Fibroblast of peridontal ligament (primary cell): ENCODE measurements at regions not wholly inside any gene's neighbourhood (a gene's known extent, or its start where the extent isn't known, plus 50 kb on each side); places are given as distances from the start of the nearest gene placed in this dataset.
A peak's percentile ranks its signal among the peaks of the same experiment; 100 is the strongest.

Source experiments
- DNase-seq: peaks from one replicate; pipeline ENCODE4 v3.0.0-alpha.2; 2010; ENCODE audit errors: extremely low read depth

DNA sequence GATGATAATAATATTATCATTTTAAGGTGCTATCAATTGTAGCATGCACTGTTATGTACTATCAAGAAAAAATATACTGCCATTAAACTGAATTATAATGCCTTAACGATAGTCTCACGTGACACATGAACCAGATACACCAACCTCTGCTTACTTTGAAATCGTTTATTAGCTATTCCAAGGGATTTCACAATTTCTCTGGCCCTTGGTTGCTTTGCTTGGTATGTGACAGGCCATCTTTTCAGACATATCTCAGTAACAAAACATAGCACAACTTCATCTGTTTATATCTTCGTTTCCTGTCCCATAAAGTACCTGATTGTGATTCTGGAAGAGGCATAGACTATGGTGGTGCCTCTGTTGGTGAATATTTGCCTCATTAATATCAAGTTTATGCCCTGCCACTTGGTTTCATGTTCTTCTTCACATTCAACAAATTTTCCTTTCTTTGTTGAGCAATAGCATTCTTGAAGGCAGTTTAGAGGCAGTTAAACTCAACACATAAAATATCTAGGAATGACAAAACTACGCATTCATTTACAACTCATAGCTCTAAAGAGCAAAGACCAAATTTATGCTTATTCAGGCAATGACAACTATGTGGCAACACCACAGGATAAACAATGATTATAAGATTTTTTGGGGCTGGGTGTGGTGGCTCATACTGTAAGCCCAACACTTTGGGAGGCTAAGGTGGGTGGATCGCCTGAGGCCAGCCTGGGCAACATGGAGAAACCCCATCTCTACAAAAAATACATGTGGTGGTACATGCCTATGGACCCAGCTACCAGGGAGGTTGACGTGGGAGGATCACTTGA, 84.3 kb downstream of the MCFD2 start:
- DNase-seq: peak; percentile 86

DNA sequence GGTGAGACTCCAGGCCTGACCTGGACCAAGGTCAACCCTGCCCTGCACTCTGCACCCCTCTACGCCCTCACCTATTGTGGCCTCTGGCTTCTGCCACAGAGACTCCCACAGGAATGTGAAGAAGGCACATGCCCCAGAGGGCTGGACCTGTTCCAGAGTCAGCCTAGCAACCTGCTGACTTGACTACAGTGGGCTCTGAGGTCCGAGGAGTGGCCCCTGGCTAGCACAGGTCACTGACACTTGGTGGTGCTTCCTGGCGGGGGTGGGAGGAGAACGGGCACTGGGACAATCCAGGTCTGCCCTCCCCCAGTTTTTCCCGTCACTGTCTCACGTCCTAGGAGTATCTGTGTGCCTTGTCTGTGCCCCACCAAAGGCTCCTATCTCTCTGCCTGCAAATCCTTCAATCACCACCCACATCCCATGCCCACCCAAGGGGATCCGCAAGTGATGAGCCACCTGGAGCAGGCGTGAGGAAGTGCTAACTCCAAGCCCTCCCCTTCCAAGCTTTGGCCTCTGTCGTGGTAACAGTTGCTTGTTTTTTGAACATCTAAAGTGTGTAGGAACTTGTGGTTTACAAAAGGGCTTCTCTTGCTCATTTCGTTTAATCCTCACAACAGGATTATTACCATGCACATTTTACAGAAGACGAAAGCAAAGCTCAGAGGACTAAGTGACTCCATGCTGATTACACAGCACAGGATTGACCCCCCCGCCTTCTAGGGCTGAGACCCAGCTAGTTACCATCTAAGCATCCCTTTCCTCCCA, 86.2 kb downstream of the MCFD2 start:
- DNase-seq: no peak

DNA sequence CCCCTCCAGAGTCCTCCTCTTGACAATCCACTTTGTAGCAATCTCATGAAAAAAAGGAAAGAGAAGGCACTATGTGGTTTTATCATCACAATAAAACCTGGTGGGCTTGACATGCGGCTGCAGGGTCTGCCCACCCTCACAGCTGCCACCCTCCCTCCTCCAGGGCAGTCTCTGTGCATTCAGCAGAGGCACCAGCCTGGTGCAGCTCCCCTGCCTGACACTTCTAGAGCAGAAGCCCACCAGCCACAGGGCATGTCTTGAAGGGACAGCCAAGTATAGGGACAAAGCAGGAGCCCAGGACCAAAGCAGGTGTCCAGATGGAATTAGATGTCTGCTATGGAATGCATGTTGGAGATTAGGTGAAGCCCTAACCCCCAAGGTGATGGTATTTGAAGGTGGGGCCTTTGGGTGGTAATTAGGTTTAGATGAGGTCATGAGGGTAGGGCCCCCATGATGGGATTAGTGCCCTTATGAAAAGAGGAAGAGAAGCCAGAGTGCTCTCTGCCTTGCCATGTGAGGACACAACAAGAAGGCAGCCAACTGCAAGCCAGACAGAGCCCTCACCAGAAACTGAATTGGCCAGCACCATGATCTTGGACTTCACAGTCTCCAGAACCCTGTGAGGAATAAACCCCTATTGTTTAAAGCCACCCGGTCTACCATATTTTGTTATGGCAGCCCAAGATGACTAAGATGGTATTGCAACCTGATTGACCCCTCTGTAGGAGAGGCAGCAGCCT, 86.9 kb downstream of the MCFD2 start:
- no peak for DNase-seq

DNA sequence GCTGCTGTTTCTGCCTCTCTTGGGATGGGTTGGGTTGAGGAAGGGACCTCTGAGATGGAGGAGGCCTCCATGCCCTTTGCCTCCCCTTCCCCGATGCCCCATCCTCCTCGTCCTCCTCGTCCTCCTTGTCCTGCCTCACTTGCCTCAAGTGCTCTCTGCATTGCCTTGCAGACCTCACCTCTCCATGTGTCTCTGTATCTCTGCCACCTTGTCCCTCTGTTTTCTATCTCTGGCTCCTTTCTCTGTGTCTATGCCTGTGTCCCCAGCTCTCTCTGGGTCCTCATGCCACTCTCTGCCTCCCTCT, 87.5 kb downstream of the MCFD2 start:
- DNase-seq: no peak

DNA sequence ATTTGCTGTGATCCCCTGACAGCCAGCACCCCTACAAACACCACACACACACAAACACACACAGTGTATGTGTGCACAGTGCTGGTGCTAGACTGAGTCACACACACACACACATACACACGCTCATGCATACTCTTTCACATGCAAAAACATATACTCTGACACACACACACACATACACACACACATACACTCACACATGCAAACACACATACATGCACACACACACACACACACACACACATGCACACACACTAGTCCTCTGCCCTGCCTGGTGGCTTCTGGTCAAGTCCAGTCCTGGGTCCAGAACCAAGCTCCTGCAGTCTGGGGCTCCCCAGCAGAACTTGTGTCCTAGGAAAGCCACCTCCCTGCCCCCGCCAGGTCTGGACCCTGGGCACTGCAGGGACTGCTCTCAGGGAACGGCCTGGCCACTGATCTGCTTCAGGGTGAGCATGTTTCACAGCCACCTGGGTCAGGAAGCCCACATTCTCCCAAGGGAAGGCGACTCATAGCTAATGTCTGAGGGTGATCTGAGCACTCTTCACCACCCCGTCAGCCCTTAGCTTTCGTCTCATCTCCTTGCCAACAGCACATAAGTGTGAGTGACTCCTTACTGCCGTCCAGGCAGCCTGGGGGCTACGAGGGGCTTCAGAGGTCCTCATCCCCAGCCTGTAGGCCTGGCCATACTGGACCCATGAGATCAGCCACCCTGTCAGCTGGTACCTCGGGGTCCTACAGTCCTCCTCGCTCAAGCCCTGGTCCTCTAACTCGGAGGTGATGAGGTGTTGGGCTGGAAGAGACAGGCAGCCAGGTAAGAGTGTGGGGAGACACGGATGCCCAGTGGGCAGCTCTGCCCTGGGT, 88.1 kb downstream of the MCFD2 start:
- DNase-seq: peak; percentile 70

DNA sequence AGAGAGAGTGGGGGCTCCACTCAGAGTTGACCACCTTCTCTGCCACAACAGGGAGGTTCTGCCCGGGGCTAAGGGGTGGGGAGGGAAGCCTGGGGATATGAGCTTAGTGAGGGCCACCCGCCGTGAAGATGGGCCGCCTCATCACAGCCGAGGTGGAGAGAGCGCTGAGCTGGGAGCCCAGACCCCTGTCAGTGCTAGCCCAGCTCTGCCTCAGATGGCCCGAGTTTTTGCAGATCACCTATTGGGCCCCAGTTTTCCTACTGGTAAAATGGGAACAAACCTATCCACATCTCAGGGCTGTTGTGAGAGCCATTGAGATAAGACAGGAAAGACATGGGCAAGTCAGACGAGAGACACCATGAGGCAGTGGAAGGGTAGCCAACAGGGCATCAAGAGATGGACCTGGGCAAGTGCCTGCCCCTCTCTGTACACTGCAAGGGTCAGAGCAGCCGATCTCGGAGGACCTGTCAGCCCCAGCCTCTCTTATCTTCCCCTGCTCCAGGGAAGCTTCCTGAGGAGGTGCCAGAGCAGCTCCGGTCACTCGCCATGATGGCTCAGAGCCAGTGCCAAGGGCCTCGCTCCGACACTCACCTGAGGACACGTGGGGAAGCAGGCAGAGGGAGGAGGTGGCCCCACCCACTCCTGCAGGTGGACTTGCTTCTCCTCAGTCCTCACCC, 88.9 kb downstream of the MCFD2 start:
- DNase-seq: no peak

DNA sequence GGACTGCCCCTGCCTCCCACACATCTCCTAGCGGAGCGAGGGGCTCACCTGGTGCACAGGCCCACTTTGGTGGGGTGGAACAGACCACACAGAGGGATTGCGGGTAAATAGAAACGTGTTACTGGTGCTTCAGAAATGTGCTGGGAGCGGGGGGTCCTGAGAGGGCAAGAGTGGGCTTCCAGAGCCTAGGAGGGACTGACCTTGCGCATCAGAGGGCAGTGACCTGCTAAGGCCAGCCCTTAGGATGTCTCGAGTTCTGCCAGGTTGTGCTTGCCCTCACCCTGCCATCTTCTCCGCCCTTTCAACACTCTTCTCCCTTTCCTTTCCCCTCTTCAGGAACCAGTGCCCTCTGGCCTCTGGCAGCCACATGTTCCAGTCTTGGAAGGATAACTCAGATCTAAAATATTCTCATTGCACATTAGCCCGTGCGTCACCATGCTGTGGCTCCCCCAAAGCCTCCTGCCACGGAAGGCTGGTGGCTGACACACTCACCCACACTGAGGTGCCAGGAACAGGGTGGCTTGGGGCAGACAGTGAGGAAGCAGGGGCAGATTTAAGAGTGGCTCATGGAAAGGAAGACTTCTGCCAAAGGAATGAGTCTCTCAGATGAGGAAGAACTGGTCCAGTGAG, 89.6 kb downstream of the MCFD2 start:
- DNase-seq: peak; percentile 76

DNA sequence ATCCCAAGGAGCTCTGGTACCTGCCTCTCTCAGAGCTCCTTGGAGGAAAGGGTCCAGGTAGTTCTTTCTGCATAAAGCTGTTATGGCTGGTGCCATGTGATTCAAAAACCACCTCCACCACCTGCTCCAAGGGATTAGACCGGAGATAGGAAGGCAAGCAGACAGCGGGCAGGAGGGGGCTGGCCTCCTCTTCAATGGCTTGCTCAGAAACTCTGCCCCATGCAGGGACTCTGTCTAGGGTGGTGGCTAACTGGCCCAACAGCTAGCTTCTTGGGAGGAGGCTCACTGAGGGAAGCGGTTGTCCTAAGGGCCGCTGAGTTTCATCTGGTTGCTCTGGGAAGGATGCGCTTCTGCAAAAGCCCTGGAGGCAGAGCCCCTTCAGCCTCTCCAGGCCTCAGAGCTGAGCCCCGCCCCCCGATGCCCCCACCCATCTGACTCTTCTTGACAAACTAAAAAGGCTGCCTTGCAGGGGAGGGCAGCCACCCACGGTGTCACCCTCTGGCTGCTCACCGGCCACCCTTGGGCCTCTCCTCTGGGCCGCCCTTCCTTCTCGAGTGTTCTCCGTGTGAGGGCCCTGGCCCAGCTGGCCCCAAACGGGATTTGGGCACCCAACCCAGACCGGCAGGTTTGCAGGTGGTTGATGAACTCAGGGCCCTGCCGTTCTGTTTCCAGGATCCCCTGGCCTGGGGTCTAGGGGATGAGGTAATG, 90.2 kb downstream of the MCFD2 start:
- no peak for DNase-seq

DNA sequence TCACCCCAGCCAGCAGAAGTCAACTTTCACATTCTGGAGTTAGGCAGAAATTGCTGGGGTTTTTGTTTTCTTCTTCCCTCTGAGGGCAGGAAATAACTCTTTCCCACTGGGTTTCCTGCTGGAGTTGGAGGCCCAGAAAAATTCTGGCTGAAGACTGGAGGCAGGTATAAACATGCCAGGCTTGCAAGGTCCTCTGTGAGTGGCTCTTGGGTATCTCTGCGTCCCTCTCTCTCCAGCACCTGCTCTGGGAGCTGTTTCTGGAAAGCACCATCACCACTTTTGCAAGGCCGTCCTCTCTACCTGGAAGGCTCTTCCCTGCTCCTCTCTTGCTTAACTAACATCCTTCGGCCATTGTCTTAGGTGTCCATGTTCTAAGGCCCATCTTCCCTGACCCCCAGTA, 91.0 kb downstream of the MCFD2 start:
- DNase-seq: no peak

DNA sequence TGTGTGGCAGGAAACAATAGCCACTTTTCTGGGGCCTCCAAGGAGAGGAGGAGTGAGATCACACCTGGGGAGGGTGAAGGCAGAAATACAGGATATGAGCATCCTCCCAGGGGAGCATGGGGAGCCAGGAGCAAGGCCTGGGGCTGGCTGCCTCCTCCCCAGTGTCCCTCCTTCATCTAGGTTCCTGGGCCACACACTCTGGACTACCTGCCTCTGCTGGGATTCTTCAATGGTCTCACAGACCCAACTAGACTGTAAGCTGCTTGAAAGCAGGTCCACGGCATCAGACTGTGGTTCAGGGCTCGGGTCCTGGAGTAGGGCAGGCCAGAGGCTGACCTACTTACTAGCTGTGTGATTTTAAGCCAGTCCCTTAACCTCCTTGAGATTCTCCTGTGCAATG, 94.0 kb downstream of the MCFD2 start:
- DNase-seq: no peak

DNA sequence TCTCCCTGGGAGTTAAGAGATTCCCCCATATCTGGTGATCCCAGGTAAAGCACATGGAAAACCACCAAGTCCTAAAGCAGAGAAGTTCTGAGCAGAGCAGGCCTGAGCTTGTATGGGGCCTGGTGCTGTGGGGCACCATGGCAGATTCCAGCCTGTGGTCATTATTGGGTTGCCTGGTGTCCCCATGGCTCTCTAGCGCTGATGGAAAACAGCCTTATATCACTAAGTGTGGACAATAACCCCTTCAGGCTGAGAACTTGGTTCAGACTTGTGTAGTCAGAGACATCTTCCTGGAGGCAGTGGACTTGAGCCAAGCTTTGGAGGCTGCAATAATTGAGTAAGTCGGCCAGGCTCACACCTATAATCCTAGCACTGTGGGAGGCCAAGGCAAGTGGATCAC, 96.8 kb downstream of the MCFD2 start:
- no peak for DNase-seq

DNA sequence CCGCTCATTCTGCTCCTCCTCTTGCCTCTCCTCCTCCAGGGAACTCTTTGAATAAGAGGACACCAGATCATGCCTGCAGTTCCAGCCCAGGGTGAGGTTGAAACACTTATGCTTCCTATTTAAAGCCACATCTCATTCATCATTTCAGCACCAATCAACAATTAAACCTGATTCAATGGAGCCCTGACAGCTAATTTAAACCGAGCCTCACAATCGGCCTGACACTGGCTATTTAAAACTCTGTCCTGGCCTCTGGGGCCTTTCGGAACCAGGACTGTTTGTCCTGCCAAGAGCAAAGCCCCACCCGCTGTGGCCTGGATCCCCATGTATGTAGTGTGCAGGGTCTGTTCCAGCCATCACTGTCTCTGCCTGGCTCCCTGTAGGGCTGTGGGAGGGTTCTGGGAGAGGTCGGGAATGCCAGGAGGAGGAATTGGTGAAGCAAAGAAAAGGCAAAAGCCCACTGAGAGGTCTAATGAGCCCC, 97.4 kb downstream of the MCFD2 start:
- no peak for DNase-seq

DNA sequence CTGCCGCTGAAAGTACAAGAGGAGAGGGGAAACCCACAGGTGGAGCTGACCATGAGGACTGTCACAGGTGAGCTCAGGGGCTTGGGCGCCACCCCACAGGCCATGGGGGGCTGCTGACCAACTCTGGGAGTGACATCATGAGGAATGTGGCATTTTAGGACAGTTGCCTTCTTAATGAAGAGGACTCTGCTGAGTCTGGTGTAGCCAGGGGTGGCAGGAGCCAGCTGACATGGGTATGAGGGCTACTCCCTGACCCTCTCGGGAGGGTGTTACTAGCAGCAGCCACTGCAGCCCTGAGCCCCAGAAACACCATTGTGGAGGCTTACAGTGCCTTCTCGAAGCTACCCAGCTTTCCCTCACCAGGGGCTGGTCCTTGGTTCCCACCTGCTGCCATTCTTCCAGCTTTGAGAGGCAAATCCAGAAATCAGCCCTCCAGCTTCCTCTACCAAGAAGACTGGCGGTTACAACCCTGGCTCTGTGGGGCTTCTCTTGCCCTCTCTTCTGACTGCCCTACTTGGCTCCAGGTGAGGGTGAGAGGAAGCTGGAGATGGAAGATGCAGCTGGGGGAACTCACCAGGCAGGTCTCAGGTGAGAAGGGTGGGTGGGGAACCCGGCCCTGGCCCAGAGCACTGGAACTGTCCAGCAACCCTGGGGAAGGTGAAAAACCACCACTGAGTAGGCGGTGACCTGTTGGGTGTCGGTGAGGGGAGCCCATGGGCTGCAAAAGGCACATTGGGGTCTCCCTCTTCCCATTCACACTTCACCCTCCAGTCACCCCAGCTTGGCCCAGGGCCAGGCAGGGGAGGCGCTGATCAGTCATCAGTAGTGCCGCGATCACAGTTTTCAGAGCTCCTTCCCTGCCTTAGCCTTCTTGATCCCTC, 98.5 kb downstream of the MCFD2 start:
- DNase-seq: no peak

DNA sequence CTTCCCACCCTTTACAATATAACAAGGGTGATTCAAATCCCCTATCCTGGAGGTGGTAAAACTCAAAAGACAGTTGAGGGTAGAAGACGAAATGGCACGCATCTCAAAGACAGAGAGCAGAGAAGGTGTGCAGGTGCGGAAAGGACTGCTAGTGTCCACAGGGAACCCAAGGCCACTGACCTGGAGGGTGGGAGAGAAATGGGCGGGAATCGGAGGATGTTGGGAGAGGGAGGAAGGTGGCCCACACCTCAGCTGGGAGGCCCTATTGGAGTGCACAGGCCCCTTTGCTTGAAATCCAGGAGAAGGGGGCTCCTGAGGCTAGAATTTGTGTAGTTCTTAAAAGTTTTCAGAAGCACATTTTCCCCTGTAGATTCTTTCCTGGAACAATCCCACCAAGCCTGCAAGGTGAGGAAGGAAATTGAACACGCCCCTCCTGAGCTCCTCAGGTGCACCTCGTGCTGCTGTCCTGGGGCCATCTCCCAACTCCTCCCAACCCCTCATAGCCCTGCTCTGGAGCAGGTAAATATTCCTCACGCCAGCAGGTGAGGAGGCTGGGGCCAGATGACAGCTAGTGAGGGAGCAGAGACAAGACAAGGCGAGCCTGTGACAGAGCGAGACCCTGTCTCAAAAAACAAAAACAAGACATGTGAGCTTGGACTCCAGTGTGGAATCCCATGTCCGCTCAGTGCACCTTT, 99.3 kb downstream of the MCFD2 start:
- DNase-seq: no peak

DNA sequence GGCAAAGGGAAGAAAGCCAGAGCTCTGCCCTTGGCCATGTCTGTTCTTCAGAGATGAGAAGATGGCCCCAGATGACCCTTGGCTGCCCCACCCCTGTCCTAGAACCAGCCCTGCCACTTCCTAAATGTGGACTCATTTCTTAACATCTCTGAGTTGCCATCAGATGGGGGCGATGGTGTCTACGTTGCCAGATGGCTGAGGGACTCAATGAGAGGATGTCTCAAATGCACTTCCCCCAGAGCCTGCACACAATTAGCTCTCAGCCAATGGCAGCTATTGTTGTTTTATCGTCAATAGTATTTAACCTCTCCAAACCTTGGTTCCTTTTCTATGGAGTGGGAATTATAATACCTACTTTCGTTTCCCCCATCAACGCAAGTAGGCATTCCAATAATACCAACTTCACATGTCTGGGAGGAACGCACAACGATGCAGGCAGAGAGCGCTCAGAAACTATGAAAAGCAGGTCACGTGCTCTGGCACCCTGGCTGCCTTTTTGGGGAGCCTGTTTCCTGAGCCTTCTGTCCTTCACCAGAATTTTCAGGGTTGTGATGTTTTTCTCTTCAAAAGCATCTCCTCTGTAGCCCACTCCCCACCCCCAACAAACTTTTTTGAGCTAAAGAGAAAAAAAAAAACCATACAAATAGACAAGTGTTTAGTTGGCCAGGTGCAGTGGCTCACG, 100.3 kb downstream of the MCFD2 start:
- no peak for DNase-seq

DNA sequence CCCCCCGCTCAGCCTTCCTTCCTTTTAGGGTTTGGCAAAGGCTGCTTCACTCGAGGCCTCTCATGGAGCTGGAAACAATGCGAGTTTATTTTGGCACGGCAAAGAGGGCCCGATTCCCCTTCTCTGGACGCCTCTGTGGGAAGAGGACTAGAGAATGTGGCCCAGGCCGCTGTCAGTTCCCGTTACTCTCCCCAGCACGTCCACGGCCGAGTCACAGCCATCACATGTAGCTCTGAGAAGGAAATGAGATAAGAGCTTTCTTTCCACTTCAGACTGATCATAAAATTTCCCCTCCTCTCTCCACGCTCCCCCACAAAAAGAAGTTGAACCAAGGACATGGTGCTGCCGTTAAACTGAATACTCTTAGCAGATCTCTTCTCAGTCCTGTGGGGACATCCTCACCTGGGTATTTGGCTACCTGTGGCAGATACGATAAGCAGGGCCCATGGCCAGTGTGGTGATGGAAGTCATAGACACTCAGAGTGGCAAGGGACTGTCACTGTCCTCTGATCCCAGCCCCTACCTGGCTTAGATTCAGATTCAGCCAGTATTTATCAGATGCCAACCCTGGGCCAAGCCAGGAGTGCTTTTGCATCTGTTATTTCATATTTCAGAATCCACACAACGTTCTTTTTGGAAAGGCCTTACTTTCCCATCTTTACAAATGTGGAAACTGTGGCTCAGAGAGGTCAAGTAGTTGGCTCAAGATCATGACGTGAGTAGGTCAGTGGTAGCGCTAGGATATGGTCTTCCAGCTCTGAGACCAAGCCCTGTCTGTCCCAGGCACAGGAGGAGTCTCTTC, 101.2 kb downstream of the MCFD2 start:
- peak; percentile 78 for DNase-seq

DNA sequence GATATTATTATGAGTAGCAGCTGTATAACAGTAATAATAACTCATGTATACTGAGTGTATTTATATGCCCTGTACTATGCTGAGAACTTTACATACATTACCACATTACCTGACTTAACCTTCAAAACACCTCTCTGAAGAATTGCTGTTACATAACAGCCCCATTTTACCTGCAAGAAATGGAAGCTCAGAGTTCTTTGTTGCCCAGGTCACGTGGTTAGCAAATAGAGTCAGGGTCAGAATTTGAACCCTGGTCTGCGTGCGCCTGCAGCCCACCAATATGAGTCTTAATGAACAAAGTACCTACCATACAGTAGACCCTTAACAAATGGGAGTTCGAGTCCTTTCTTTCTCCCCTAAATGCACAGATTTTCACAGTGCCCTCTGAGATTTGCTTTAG, 101.9 kb downstream of the MCFD2 start:
- DNase-seq: no peak
